Parathyroid adenoma (tissue), 2 donors: ENCODE measurements at regions not wholly inside any gene's neighbourhood (a gene's known extent, or its start where the extent isn't known, plus 50 kb on each side); places are given as distances from the start of the nearest gene placed in this dataset.

Source experiments
- H2AFZ ChIP-seq: fragments of 300-600 bp; sonication (generic); one replicate; pipeline ENCODE4 v1.7.0; 2017; ENCODE audit warnings: antibody characterized with exemption, mild to moderate bottlenecking
- H3K27ac ChIP-seq: fragments of 300-600 bp; sonication (generic); one replicate; pipeline ENCODE4 v1.7.0; 2017
- H3K27me3 ChIP-seq: fragments of 300-600 bp; sonication (generic); one replicate; pipeline ENCODE4 v1.7.0; 2017; ENCODE audit warnings: low read length; ENCODE audit not compliant: control insufficient read depth, insufficient read depth
- H3K36me3 ChIP-seq: fragments of 300-600 bp; sonication (generic); one replicate; pipeline ENCODE4 v1.7.0; 2017; ENCODE audit warnings: low read length; ENCODE audit not compliant: control insufficient read depth, insufficient read depth
- H3K4me1 ChIP-seq: fragments of 300-600 bp; sonication (generic); one replicate; pipeline ENCODE4 v1.7.0; 2017; ENCODE audit warnings: control low read depth
- H3K4me2 ChIP-seq: fragments of 300-600 bp; sonication (generic); one replicate; pipeline ENCODE4 v1.7.0; 2017; ENCODE audit warnings: low read length
- H3K4me3 ChIP-seq: fragments of 300-600 bp; sonication (generic); one replicate; pipeline ENCODE4 v1.7.0; 2017; ENCODE audit warnings: low read depth, low read length
- H3K79me2 ChIP-seq: fragments of 300-600 bp; sonication (generic); one replicate; pipeline ENCODE4 v1.7.0; 2017; ENCODE audit warnings: control low read depth
- H3K9ac ChIP-seq: fragments of 300-600 bp; sonication (generic); one replicate; pipeline ENCODE4 v1.7.0; 2017; ENCODE audit warnings: mild to moderate bottlenecking
- H3K9me3 ChIP-seq: fragments of 300-600 bp; sonication (generic); one replicate; pipeline ENCODE4 v1.7.0; 2017; ENCODE audit warnings: low read length; ENCODE audit not compliant: control insufficient read depth
- CTCF ChIP-seq: fragments of 300-600 bp; sonication (generic); IDR thresholded peaks from one replicate; pipeline ENCODE4 v1.7.0; 2017; ENCODE audit warnings: antibody characterized with exemption, mild to moderate bottlenecking
- donor health status: primary hyperparathyroidism.

DNA sequence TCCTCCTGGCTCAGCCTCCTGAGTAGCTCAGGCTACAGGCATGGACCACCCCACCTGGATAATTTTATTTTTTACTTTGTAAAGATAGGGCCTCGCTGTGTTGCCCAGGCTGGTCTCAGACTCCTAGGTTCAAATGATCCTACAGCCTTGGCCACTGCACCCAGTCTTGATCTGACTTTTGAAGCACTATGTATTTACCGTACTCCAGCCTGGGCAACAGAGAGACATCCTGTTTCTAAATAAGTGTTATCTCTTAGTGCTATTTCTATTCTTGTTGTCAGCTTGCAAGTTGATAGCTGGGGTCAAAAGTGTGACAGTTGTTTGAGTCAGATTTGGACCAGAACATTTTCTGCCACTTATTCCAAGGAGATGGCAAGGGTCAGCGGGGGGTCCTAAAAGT lies 486.4 kb downstream of the NPIPA7 start:
- H2AFZ ChIP-seq: no peak overlapping the region
- H3K79me2 ChIP-seq: no peaks in the 10 kb centered on the region
- no peak overlapping the region for H3K27ac ChIP-seq
- no peaks in the 10 kb centered on the region for H3K36me3 ChIP-seq
- TF ChIP-seq CTCF: no peak
- no peaks in the 10 kb centered on the region for H3K4me1 ChIP-seq
- H3K27me3 ChIP-seq: no peaks in the 10 kb centered on the region
- H3K9me3 ChIP-seq: no peaks in the 10 kb centered on the region
- H3K4me3 ChIP-seq: no peak overlapping the region
- no peak overlapping the region for H3K9ac ChIP-seq
- H3K4me2 ChIP-seq: no peak overlapping the region

GRCh38 chr16:16867973-16868372 lies 489.0 kb downstream of the NPIPA7 start:
- no peak for TF ChIP-seq CTCF
- Histone ChIP-seq H3K4me2 (no peak overlapping the region), H3K9ac (no peak overlapping the region), H3K79me2 (no peaks in the 10 kb centered on the region), H3K27ac (no peak overlapping the region), H3K36me3 (no peaks in the 10 kb centered on the region), H3K9me3 (no peaks in the 10 kb centered on the region), H3K4me1 (no peaks in the 10 kb centered on the region), H3K27me3 (no peaks in the 10 kb centered on the region), H2AFZ (no peak overlapping the region), H3K4me3 (no peak overlapping the region)

GRCh38 chr16:16868727-16869126 lies 489.8 kb downstream of the NPIPA7 start:
- no peaks in the 10 kb centered on the region for H3K27me3 ChIP-seq
- H3K4me3 ChIP-seq: no peak overlapping the region
- no peaks in the 10 kb centered on the region for H3K79me2 ChIP-seq
- no peak overlapping the region for H3K27ac ChIP-seq
- H3K36me3 ChIP-seq: no peaks in the 10 kb centered on the region
- no peak for TF ChIP-seq CTCF
- H3K9me3 ChIP-seq: no peaks in the 10 kb centered on the region
- H2AFZ ChIP-seq: no peak overlapping the region
- H3K4me2 ChIP-seq: no peak overlapping the region
- H3K4me1 ChIP-seq: no peaks in the 10 kb centered on the region
- H3K9ac ChIP-seq: no peak overlapping the region

GRCh38 chr16:16869746-16870145 lies 490.8 kb downstream of the NPIPA7 start:
- Histone ChIP-seq H3K36me3 (no peaks in the 10 kb centered on the region), H3K27me3 (no peaks in the 10 kb centered on the region), H3K79me2 (no peaks in the 10 kb centered on the region), H3K4me3 (no peak overlapping the region), H3K27ac (no peak overlapping the region), H3K9ac (no peak overlapping the region), H3K4me1 (no peaks in the 10 kb centered on the region), H3K9me3 (no peaks in the 10 kb centered on the region), H2AFZ (no peak overlapping the region), H3K4me2 (no peak overlapping the region)
- TF ChIP-seq CTCF: no peak

GRCh38 chr16:16871196-16871595 lies 492.3 kb downstream of the NPIPA7 start:
- no peak overlapping the region for H2AFZ ChIP-seq
- no peak overlapping the region for H3K4me3 ChIP-seq
- no peaks in the 10 kb centered on the region for H3K9me3 ChIP-seq
- H3K36me3 ChIP-seq: no peaks in the 10 kb centered on the region
- H3K4me1 ChIP-seq: no peaks in the 10 kb centered on the region
- H3K4me2 ChIP-seq: no peak overlapping the region
- no peaks in the 10 kb centered on the region for H3K27me3 ChIP-seq
- H3K9ac ChIP-seq: no peak overlapping the region
- TF ChIP-seq CTCF: no peak
- H3K27ac ChIP-seq: no peak overlapping the region
- H3K79me2 ChIP-seq: no peaks in the 10 kb centered on the region
